Astrocyte (in vitro differentiated cells and primary cell): ENCODE measurements at regions not wholly inside any gene's neighbourhood (a gene's known extent, or its start where the extent isn't known, plus 50 kb on each side); places are given as distances from the start of the nearest gene placed in this dataset.

Source experiments
- CTCF ChIP-seq: IDR thresholded peaks from 2 replicates; pipeline ENCODE4 v1.5.1; 2011; ENCODE audit warnings: low read depth, mild to moderate bottlenecking, inconsistent platforms, low read length, moderate library complexity; ENCODE audit not compliant: insufficient read depth
- EZH2 ChIP-seq: IDR thresholded peaks from 2 replicates; pipeline ENCODE4 v1.6.1; 2012; ENCODE audit warnings: mild to moderate bottlenecking, low read length, inconsistent platforms; ENCODE audit not compliant: insufficient read depth

GRCh38 chr7:123308254-123308951 lies 108.6 kb upstream of the SLC13A1 start:
- TF ChIP-seq CTCF = no peak
- TF ChIP-seq EZH2 = no peak
